GM18519 (cell line): ENCODE measurements at regions not wholly inside any gene's neighbourhood (a gene's known extent, or its start where the extent isn't known, plus 50 kb on each side); places are given as distances from the start of the nearest gene placed in this dataset.

Experiments used
- ATAC-seq: cut with Tn5 transposase; IDR thresholded peaks from one replicate; pipeline ENCODE4 v1.9.1; 2021; ENCODE audit warnings: mild to moderate bottlenecking, moderate library complexity; ENCODE audit not compliant: unreplicated experiment, low FRiP score

- no peak for ATAC-seq
Measured at GRCh38 chr6:40708049-40708448, 120.9 kb upstream of the LRFN2 start.

- no peak for ATAC-seq
Measured at GRCh38 chr6:40706178-40706577, 119.0 kb upstream of the LRFN2 start.

- ATAC-seq, result no peak
Measured at GRCh38 chr6:40705354-40705753, 118.2 kb upstream of the LRFN2 start.

GRCh38 chr6:40701352-40702007 is 114.3 kb upstream of the LRFN2 start:
- ATAC-seq, result no peak

GRCh38 chr6:40700006-40700580 is 112.9 kb upstream of the LRFN2 start:
- no peak for ATAC-seq

GRCh38 chr6:40695750-40696415 is 108.7 kb upstream of the LRFN2 start:
- ATAC-seq, result no peak

GRCh38 chr6:40695114-40695513 is 108.0 kb upstream of the LRFN2 start:
- ATAC-seq, result no peak

- no peak for ATAC-seq
Measured at GRCh38 chr6:40693768-40694167, 106.6 kb upstream of the LRFN2 start.

- no peak for ATAC-seq
Measured at GRCh38 chr6:40692337-40692736, 105.2 kb upstream of the LRFN2 start.

GRCh38 chr6:40689185-40689584 is 102.0 kb upstream of the LRFN2 start:
- no peak for ATAC-seq

GRCh38 chr6:40688214-40688761 is 101.1 kb upstream of the LRFN2 start:
- no peak for ATAC-seq

- ATAC-seq, result no peak
Measured at GRCh38 chr6:40685862-40686261, 98.7 kb upstream of the LRFN2 start.

- ATAC-seq, result no peak
Measured at GRCh38 chr6:40681622-40682021, 94.5 kb upstream of the LRFN2 start.

GRCh38 chr6:40678941-40679340 is 91.8 kb upstream of the LRFN2 start:
- ATAC-seq, result no peak

GRCh38 chr6:40674170-40674569 is 87.0 kb upstream of the LRFN2 start:
- ATAC-seq, result no peak

GRCh38 chr6:40672087-40672486 is 84.9 kb upstream of the LRFN2 start:
- ATAC-seq, result no peak

GRCh38 chr6:40671694-40672050 is 84.5 kb upstream of the LRFN2 start:
- no peak for ATAC-seq

- ATAC-seq, result no peak
Measured at GRCh38 chr6:40671001-40671693, 84.0 kb upstream of the LRFN2 start.

GRCh38 chr6:40669343-40669742 is 82.2 kb upstream of the LRFN2 start:
- no peak for ATAC-seq

- no peak for ATAC-seq
Measured at GRCh38 chr6:40668203-40668602, 81.0 kb upstream of the LRFN2 start.

GRCh38 chr6:40666530-40666929 is 79.4 kb upstream of the LRFN2 start:
- ATAC-seq, result no peak
